ENCODE measurements at regions not wholly inside any gene's neighbourhood (a gene's known extent, or its start where the extent isn't known, plus 50 kb on each side); places are given as distances from the start of the nearest gene placed in this dataset.

DNA sequence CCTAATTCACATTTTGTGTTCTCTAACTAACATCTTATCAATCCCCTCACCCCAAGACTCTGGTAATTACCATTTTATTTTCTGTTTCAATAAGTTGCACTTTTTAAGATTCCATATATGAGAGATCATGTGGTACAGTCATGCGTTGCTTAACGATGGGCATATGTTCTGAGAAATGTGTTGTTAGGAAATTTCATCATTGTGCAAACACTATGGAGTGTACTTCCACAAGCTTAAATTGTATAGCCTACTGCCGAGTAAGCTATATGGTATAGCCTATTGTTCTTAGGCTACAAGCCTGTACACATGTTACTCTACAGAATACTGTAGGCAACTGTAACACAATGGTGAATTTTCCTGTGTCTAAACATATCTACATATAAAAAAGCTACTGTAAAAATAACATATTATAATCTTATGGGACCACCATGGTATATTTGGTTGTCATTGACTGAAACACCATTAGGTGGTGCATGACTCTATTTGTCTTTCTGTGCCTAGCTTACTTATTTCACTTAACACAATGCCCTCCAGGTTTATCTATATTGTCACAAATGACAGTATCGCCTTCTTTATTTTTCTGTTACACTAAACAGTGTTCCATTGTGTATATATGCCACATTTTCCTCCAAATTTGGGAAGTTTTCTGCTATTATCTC lies 473.4 kb upstream of the LMO3 start:
- WGBS, 2 donors, result 80 to 85% methylated on average over 4 of the region's 4 CpGs
- Histone ChIP-seq H3K36me3 (no peaks in the 10 kb centered on the region), H3K4me1 (no peaks in the 10 kb centered on the region), H3K4me3 (no peak overlapping the region), H3K27ac (no peak overlapping the region), H3K9me3 (no peaks in the 10 kb centered on the region), H3K27me3 (no peaks in the 10 kb centered on the region)
- TF ChIP-seq POLR2AphosphoS5 (IDR thresholded peaks at IDR 0.05), result no peak
- TF ChIP-seq, protein P1, sequence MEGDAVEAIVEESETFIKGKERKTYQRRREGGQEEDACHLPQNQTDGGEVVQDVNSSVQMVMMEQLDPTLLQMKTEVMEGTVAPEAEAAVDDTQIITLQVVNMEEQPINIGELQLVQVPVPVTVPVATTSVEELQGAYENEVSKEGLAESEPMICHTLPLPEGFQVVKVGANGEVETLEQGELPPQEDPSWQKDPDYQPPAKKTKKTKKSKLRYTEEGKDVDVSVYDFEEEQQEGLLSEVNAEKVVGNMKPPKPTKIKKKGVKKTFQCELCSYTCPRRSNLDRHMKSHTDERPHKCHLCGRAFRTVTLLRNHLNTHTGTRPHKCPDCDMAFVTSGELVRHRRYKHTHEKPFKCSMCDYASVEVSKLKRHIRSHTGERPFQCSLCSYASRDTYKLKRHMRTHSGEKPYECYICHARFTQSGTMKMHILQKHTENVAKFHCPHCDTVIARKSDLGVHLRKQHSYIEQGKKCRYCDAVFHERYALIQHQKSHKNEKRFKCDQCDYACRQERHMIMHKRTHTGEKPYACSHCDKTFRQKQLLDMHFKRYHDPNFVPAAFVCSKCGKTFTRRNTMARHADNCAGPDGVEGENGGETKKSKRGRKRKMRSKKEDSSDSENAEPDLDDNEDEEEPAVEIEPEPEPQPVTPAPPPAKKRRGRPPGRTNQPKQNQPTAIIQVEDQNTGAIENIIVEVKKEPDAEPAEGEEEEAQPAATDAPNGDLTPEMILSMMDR (IDR thresholded peaks at IDR 0.05), result no peak
- no peak for TF ChIP-seq POLR2A (IDR thresholded peaks at IDR 0.05)
- no peak for TF ChIP-seq EP300 (IDR thresholded peaks at IDR 0.05)
- DNase-seq, result no peak
- intact Hi-C loops (cut with DNase I), result no loop called here

DNA sequence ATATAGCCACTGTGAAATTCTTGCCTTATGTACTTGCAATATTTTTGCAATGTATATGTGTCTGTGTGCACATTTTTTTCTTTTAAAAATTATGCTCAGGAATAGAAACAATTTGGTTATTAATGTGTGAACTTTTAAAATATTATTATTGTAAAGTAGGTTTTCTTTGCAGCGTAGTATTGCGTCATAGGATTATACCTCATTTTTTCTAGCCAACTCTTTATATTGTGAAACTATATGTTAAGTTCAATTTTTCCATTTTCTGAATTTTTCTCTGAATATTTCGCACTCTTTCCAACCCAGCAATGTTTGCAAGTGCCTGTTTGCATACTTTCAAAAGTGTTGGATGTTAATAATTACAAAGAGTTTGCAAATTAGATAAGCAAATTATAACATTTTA lies 471.6 kb upstream of the LMO3 start:
- Histone ChIP-seq H3K9me3 (no peaks in the 10 kb centered on the region), H3K4me1 (no peaks in the 10 kb centered on the region)
- WGBS, 2 donors, result 76 to 88% methylated on average over 3 of the region's 3 CpGs

DNA sequence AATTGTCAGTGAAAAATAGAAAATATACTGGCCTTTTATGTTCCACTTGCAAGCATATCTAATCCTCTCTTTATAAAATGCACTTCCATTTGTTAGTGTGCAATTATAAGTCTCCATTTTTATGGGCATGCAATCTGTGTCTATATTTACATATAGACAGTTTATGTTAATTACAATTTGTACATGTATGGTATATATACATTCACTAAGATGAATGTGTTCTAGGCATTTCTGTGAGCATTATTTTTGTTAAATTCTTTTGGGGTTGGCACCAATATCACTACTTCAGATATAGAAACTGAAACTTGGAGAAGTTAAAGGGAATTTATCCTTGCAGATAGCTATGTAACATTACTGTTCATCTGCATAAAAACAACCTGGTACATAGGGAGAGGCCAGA lies 470.8 kb upstream of the LMO3 start:
- intact Hi-C loops (cut with DNase I), result no loop called here
- TF ChIP-seq POLR2AphosphoS5 (IDR thresholded peaks at IDR 0.05), result no peak
- TF ChIP-seq, protein P1 (IDR thresholded peaks at IDR 0.05), result no peak
- TF ChIP-seq EP300 (IDR thresholded peaks at IDR 0.05), result no peak
- no peak for TF ChIP-seq POLR2A (IDR thresholded peaks at IDR 0.05)

More for the DNA sequence above, 471.6 kb upstream of the LMO3 start:
- intact Hi-C loops (cut with DNase I), result no loop called here
- H3K27ac ChIP-seq, result no peak overlapping the region
- TF ChIP-seq, protein P1 (IDR thresholded peaks at IDR 0.05), result no peak
- TF ChIP-seq POLR2A (IDR thresholded peaks at IDR 0.05) (no peak), EP300 (IDR thresholded peaks at IDR 0.05) (no peak), POLR2AphosphoS5 (IDR thresholded peaks at IDR 0.05) (no peak)
- no peak overlapping the region for H3K4me3 ChIP-seq
- H3K27me3 ChIP-seq, result no peaks in the 10 kb centered on the region
- H3K36me3 ChIP-seq, result no peaks in the 10 kb centered on the region
- DNase-seq, result no peak

DNA sequence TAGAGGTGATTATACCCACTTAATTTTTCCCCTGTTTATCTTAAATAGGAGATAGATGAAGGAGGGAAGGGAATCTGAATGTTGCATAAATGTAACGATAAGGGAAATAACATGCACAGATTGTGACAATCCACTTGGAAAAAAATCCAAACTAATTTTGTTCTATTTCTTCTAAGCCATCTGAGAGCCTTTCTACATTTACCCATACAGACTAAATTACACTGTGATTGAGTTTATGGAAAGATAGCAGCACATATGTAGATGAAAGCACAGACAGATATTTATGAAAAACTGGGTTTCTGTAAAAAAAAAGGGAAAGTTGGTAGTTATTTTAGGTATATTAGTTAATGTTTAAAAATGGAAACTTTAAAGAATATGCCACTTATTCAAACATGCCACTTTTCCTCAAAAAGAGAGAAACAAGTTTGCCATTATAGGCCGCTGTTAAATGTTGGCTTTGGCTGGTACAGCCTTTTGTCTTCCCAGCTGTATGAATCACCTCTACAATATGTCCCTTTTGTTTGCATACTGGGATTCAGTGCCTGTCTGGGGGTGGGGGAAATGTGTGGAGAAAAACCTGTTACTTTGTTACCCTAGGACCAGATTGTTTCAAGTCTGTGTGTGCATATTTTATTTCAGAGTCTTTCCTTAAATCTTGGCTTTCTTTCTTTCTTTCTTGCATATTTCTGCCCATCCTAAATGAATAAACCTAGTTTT lies 470.2 kb upstream of the LMO3 start:
- TF ChIP-seq POLR2A (IDR thresholded peaks at IDR 0.05), result no peak
- TF ChIP-seq, protein P1 (IDR thresholded peaks at IDR 0.05), result no peak
- no peak for TF ChIP-seq POLR2AphosphoS5 (IDR thresholded peaks at IDR 0.05)
- TF ChIP-seq EP300 (IDR thresholded peaks at IDR 0.05), result no peak
- no peak overlapping the region for H3K27ac ChIP-seq

More for the DNA sequence above, 470.8 kb upstream of the LMO3 start:
- no peaks in the 10 kb centered on the region for H3K36me3 ChIP-seq
- no peaks in the 10 kb centered on the region for H3K9me3 ChIP-seq
- DNase-seq, result no peak
- H3K27me3 ChIP-seq, result no peaks in the 10 kb centered on the region
- no peak overlapping the region for H3K27ac ChIP-seq
- H3K4me3 ChIP-seq, result no peak overlapping the region
- H3K4me1 ChIP-seq, result no peaks in the 10 kb centered on the region

More for the DNA sequence above, 470.2 kb upstream of the LMO3 start:
- Histone ChIP-seq H3K9me3 (no peaks in the 10 kb centered on the region), H3K4me1 (no peaks in the 10 kb centered on the region), H3K4me3 (no peak overlapping the region), H3K36me3 (no peaks in the 10 kb centered on the region), H3K27me3 (no peaks in the 10 kb centered on the region)
- intact Hi-C loops (cut with DNase I), result no loop called here
- WGBS, 2 donors, result 81 to 84% methylated on average over 2 of the region's 2 CpGs
- DNase-seq, result no peak
